ENCODE measurements at regions not wholly inside any gene's neighbourhood (a gene's known extent, or its start where the extent isn't known, plus 50 kb on each side); places are given as distances from the start of the nearest gene placed in this dataset.

DNA sequence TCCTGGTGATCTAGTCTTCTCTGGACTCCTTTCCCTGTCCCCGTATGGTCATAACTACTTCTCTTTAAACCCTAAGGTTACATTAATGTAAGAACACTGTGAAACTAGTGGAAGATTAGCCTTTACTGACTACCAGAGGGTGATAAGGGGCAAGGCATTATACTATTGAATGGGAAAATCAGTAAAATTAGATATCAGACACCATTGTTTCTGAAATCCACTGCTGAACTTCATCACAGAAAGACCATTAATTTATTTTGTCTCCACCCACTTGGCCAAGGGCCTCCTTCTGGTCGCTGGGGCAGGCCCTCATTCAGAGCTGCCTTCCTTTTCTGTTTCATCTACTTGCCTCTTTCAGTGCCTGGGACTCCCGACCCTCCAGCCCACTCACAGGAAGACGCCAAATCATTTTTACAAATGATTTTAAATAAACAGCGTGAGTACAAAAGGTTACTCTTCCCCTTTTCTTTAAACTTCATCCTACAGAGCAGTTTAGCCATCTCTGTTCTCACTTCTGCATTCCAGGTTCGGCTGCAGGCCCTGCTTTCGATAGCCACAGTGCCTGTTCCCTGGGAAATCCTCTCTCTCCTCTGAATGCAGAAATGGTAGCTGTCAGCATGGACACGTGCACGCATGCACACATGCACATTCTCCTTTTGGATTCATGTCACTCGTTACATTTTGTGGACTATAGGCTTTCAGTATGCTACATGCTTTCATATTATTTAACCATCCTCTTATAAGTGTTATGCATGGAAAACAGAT lies 70.3 kb upstream of the DOCK10 start:
- no peaks in the 10 kb centered on the region for H3K4me1 ChIP-seq (ENCODE audit: insufficient read depth, low read length)
- CTCF ChIA-PET (ENCODE audit: partially characterized antibody): no interaction called here

DNA sequence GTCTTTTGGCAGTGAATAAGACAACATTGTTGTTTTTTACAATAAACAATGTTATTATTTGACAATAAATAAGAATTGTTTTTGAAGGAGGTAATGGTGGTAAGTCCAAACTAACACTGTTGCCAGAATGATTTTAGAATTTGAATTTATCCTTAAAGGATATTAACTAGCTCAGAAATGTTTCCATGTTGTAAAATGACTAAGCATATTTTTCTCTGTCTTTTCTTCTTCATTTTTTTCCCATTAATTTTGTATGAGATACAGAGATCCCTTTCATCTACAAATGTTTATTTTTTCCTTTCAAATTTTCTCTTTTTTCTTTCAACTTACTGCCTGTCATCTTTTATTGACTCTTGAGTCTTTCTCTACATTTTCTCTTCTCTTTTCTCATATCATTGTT lies 66.5 kb upstream of the DOCK10 start:
- intact Hi-C loops (cut with micrococcal nuclease): no loop called here
- no peaks in the 10 kb centered on the region for H3K36me3 ChIP-seq (ENCODE audit: insufficient read depth, low read length)
- ChIA-PET CTCF (ENCODE audit: partially characterized antibody) (no interaction called here), POLR2A (ENCODE audit: partially characterized antibody) (no interaction called here)
- peak overlapping the region in 1 of 7 donors; percentile 25 for H3K27ac Mint-ChIP-seq
- no peaks in the 10 kb centered on the region for H3K27me3 ChIP-seq (ENCODE audit: insufficient read depth, low read length)
- H3K9me3 ChIP-seq (ENCODE audit: control insufficient read depth in 1 of 2, low read length in 2 of 2): no peaks in the 10 kb centered on the region
- peaks cover 0 to 4% of the 10 kb centered on the region in 2 donors for H3K27me3 Mint-ChIP-seq
- no peak overlapping the region for H3K4me3 Mint-ChIP-seq
- H3K4me1 ChIP-seq (ENCODE audit: insufficient read depth, low read length): no peaks in the 10 kb centered on the region
- H3K36me3 Mint-ChIP-seq: no peaks in the 10 kb centered on the region
- no peak overlapping the region for H3K4me3 ChIP-seq (ENCODE audit: low read length in 2 of 2)
- DNase-seq: no peak
- H3K4me1 Mint-ChIP-seq: no peaks in the 10 kb centered on the region
- no peak overlapping the region for H3K27ac ChIP-seq (ENCODE audit: low read depth, low read length)
- H3K9me3 Mint-ChIP-seq: no peaks in the 10 kb centered on the region

More for the DNA sequence above, 70.3 kb upstream of the DOCK10 start:
- H3K36me3 ChIP-seq (ENCODE audit: insufficient read depth, low read length): no peaks in the 10 kb centered on the region
- POLR2A ChIA-PET (ENCODE audit: partially characterized antibody): no interaction called here
- no peak overlapping the region for H3K27ac ChIP-seq (ENCODE audit: low read depth, low read length)
- H3K36me3 Mint-ChIP-seq: no peaks in the 10 kb centered on the region
- DNase-seq: no peak
- intact Hi-C loops (cut with micrococcal nuclease): no loop called here
- no peaks in the 10 kb centered on the region for H3K27me3 ChIP-seq (ENCODE audit: insufficient read depth, low read length)
- no peaks in the 10 kb centered on the region for H3K9me3 Mint-ChIP-seq
- no peaks in the 10 kb centered on the region for H3K9me3 ChIP-seq (ENCODE audit: control insufficient read depth in 1 of 2, low read length in 2 of 2)
- H3K4me1 Mint-ChIP-seq: peaks cover 0 to 5% (median 2%) of the 10 kb centered on the region in 4 donors
- H3K4me3 Mint-ChIP-seq: no peak overlapping the region
- H3K4me3 ChIP-seq (ENCODE audit: low read length in 2 of 2): no peak overlapping the region
- H3K27me3 Mint-ChIP-seq: no peaks in the 10 kb centered on the region
- no peak overlapping the region for H3K27ac Mint-ChIP-seq

DNA sequence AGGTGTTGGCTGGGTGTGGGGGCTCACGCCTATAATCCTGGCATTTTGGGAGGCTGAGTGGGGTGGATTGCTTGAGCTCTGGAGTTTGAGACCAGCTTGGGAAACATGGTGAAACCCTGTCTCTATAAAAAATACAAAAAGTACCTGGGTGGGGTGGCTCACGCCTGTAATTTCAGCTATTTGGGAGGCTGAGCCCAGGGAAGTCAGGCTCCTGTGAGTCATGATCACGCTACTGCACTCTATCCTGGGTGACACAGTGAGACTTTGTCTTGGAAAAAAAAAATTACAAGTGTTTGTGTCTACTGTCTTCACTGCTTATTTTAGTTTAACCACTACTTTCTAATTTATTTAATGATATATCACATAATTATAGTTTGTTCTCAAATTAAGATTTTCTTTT lies 62.7 kb upstream of the DOCK10 start:
- H3K27me3 Mint-ChIP-seq: peaks cover 0 to 4% of the 10 kb centered on the region in 2 donors
- no peaks in the 10 kb centered on the region for H3K4me1 ChIP-seq (ENCODE audit: insufficient read depth, low read length)
- CTCF ChIA-PET (ENCODE audit: partially characterized antibody): no interaction called here

DNA sequence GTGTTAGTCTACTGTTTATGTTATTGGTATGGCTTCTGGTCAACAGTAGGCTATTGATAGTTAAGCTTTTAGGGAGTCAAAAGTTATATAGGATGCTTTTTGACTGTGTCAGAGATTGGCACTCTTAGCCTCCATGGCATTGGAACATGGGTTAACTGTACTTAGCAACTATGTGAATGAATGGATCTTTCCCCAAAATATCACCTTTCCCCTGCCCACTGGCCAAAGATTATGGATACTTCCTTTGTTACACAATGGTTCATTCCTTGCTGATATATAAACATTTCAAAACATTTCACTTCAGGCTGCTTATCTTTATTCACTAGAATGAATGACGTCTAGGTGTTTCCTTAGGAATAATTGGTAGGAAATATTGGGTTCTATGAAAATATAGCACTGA lies 62.1 kb upstream of the DOCK10 start:
- Mint-ChIP-seq H3K27me3 (peaks cover 0 to 4% of the 10 kb centered on the region in 2 donors), H3K36me3 (no peaks in the 10 kb centered on the region), H3K4me1 (no peaks in the 10 kb centered on the region), H3K4me3 (no peak overlapping the region), H3K9me3 (no peaks in the 10 kb centered on the region), H3K27ac (no peak overlapping the region)
- no peaks in the 10 kb centered on the region for H3K36me3 ChIP-seq (ENCODE audit: insufficient read depth, low read length)
- no peaks in the 10 kb centered on the region for H3K4me1 ChIP-seq (ENCODE audit: insufficient read depth, low read length)
- no peaks in the 10 kb centered on the region for H3K9me3 ChIP-seq (ENCODE audit: control insufficient read depth in 1 of 2, low read length in 2 of 2)
- H3K27me3 ChIP-seq (ENCODE audit: insufficient read depth, low read length): no peaks in the 10 kb centered on the region
- intact Hi-C loops (cut with micrococcal nuclease): no loop called here
- ChIA-PET CTCF (ENCODE audit: partially characterized antibody) (no interaction called here), POLR2A (ENCODE audit: partially characterized antibody) (no interaction called here)
- H3K4me3 ChIP-seq (ENCODE audit: low read length in 2 of 2): no peak overlapping the region
- no peak overlapping the region for H3K27ac ChIP-seq (ENCODE audit: low read depth, low read length)
- no peak for DNase-seq

More for the DNA sequence above, 62.7 kb upstream of the DOCK10 start:
- Mint-ChIP-seq H3K4me1 (no peaks in the 10 kb centered on the region), H3K9me3 (no peaks in the 10 kb centered on the region), H3K4me3 (no peak overlapping the region), H3K27ac (no peak overlapping the region), H3K36me3 (no peaks in the 10 kb centered on the region)
- H3K27me3 ChIP-seq (ENCODE audit: insufficient read depth, low read length): no peaks in the 10 kb centered on the region
- no peaks in the 10 kb centered on the region for H3K9me3 ChIP-seq (ENCODE audit: control insufficient read depth in 1 of 2, low read length in 2 of 2)
- intact Hi-C loops (cut with micrococcal nuclease): no loop called here
- DNase-seq: no peak
- H3K27ac ChIP-seq (ENCODE audit: low read depth, low read length): no peak overlapping the region
- POLR2A ChIA-PET (ENCODE audit: partially characterized antibody): no interaction called here
- no peak overlapping the region for H3K4me3 ChIP-seq (ENCODE audit: low read length in 2 of 2)
- H3K36me3 ChIP-seq (ENCODE audit: insufficient read depth, low read length): no peaks in the 10 kb centered on the region

DNA sequence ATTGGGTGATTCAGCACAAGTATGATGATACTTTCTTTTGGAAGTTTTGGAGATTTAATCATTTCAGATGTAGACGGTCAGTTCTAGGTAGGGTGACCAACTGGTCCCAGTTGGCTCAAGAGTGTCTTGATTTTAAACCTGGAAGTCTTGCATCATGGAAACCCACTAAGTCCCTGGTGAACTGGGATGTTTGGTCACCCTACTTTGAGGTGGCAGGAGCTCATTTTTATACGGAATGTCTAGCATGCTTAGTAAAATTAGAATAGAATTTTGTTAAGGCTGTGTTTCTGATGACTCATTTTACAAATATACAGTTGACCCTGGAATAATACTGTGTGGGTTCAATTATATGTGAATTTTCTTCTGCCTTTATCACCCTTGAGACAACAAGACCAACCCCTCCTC lies 61.5 kb upstream of the DOCK10 start:
- Mint-ChIP-seq H3K4me1 (no peaks in the 10 kb centered on the region), H3K36me3 (no peaks in the 10 kb centered on the region), H3K4me3 (no peak overlapping the region), H3K27ac (no peak overlapping the region), H3K9me3 (no peaks in the 10 kb centered on the region), H3K27me3 (peaks cover 0 to 4% of the 10 kb centered on the region in 2 donors)
- no peaks in the 10 kb centered on the region for H3K4me1 ChIP-seq (ENCODE audit: insufficient read depth, low read length)
- POLR2A ChIA-PET (ENCODE audit: partially characterized antibody): no interaction called here
- no peak for DNase-seq
- H3K27me3 ChIP-seq (ENCODE audit: insufficient read depth, low read length): no peaks in the 10 kb centered on the region
- no peaks in the 10 kb centered on the region for H3K9me3 ChIP-seq (ENCODE audit: control insufficient read depth in 1 of 2, low read length in 2 of 2)
- CTCF ChIA-PET (ENCODE audit: partially characterized antibody): no interaction called here
- no peaks in the 10 kb centered on the region for H3K36me3 ChIP-seq (ENCODE audit: insufficient read depth, low read length)
- no peak overlapping the region for H3K4me3 ChIP-seq (ENCODE audit: low read length in 2 of 2)
- H3K27ac ChIP-seq (ENCODE audit: low read depth, low read length): no peak overlapping the region
- intact Hi-C loops (cut with micrococcal nuclease): no loop called here

DNA sequence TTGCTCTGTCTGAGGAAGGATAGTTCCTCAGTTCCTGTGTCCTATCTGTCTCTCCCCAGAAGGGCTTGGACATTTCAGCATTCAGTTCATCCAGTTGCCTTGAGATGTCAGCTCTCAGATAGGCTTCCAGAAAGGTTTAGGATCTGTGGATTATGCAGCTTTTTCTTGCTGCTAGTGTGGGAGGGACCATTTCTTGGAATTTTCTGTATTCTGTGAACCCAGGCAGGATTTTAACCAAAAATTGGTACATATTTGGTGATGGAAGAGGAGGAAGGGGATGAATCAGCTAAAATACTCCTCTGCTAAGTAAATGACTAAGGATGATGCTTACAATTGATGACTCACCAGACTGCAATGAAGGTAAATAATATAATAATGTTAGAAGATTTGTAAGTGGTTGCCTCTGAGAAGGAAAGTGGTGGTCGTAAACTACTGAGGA lies 58.6 kb upstream of the DOCK10 start:
- DNase-seq: no peak
- ChIA-PET POLR2A (ENCODE audit: partially characterized antibody) (no interaction called here), CTCF (ENCODE audit: partially characterized antibody) (no interaction called here)
- Mint-ChIP-seq H3K36me3 (no peaks in the 10 kb centered on the region), H3K27ac (no peak overlapping the region), H3K4me1 (no peaks in the 10 kb centered on the region), H3K27me3 (peaks cover 0 to 4% of the 10 kb centered on the region in 2 donors), H3K4me3 (no peak overlapping the region), H3K9me3 (peaks cover 0 to 3% (median 0%) of the 10 kb centered on the region in 8 donors)
- H3K4me1 ChIP-seq (ENCODE audit: insufficient read depth, low read length): no peaks in the 10 kb centered on the region
- H3K4me3 ChIP-seq (ENCODE audit: low read length in 2 of 2): no peak overlapping the region
- no peaks in the 10 kb centered on the region for H3K27me3 ChIP-seq (ENCODE audit: insufficient read depth, low read length)
- intact Hi-C loops (cut with micrococcal nuclease): no loop called here
- no peaks in the 10 kb centered on the region for H3K9me3 ChIP-seq (ENCODE audit: control insufficient read depth in 1 of 2, low read length in 2 of 2)
- no peaks in the 10 kb centered on the region for H3K36me3 ChIP-seq (ENCODE audit: insufficient read depth, low read length)
- no peak overlapping the region for H3K27ac ChIP-seq (ENCODE audit: low read depth, low read length)

DNA sequence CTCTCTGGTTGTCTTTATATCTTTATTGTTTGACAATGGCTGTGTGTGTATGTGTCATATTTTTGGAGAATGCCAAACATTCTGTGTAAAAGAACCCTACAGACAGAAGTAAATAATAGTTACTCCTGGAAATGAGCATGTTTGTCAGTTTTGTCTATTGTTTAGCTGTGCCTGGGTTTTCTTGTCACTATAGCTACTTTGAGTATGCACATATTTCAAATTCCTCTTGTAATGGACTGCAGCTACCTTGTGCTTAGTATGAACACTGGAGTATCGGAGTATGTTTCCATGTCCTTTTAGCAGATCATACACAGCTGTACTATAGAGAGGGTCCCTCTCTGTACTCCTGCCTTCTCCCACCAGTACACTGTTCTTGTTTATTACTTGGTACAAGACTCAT lies 58.0 kb upstream of the DOCK10 start:
- H3K9me3 ChIP-seq (ENCODE audit: control insufficient read depth in 1 of 2, low read length in 2 of 2): no peaks in the 10 kb centered on the region
- Mint-ChIP-seq H3K27ac (no peak overlapping the region), H3K36me3 (no peaks in the 10 kb centered on the region), H3K9me3 (peaks cover 0 to 3% (median 0%) of the 10 kb centered on the region in 8 donors), H3K4me3 (no peak overlapping the region), H3K4me1 (no peaks in the 10 kb centered on the region), H3K27me3 (no peaks in the 10 kb centered on the region)
- DNase-seq: no peak
- intact Hi-C loops (cut with micrococcal nuclease): no loop called here
- no peak overlapping the region for H3K27ac ChIP-seq (ENCODE audit: low read depth, low read length)
- CTCF ChIA-PET (ENCODE audit: partially characterized antibody): no interaction called here
- POLR2A ChIA-PET (ENCODE audit: partially characterized antibody): no interaction called here
- no peak overlapping the region for H3K4me3 ChIP-seq (ENCODE audit: low read length in 2 of 2)
- H3K36me3 ChIP-seq (ENCODE audit: insufficient read depth, low read length): no peaks in the 10 kb centered on the region
- H3K27me3 ChIP-seq (ENCODE audit: insufficient read depth, low read length): no peaks in the 10 kb centered on the region
- no peaks in the 10 kb centered on the region for H3K4me1 ChIP-seq (ENCODE audit: insufficient read depth, low read length)

Measured in CD4-positive, alpha-beta memory T cell (primary cell).